H7 (cell line): ENCODE measurements at regions not wholly inside any gene's neighbourhood (a gene's known extent, or its start where the extent isn't known, plus 50 kb on each side); places are given as distances from the start of the nearest gene placed in this dataset.

ENCODE experiments used
- DNase-seq: peaks from one replicate; pipeline ENCODE4 v3.0.0; 2012
- H3K27me3 ChIP-seq: 2 replicates; pipeline ENCODE4 v1.6.0; 2011; ENCODE audit warnings: mild to moderate bottlenecking, low read length; ENCODE audit not compliant: control insufficient read depth, insufficient read depth
- H3K36me3 ChIP-seq: replicated peaks from 2 replicates; pipeline ENCODE4 v1.5.1; 2011; ENCODE audit warnings: low read length; ENCODE audit not compliant: control insufficient read depth, insufficient read depth
- H3K4me3 ChIP-seq: 2 replicates; pipeline ENCODE4 v1.5.1; 2011; ENCODE audit warnings: low read depth, mild to moderate bottlenecking, control low read depth, low read length, moderate library complexity; ENCODE audit not compliant: insufficient read depth

DNA sequence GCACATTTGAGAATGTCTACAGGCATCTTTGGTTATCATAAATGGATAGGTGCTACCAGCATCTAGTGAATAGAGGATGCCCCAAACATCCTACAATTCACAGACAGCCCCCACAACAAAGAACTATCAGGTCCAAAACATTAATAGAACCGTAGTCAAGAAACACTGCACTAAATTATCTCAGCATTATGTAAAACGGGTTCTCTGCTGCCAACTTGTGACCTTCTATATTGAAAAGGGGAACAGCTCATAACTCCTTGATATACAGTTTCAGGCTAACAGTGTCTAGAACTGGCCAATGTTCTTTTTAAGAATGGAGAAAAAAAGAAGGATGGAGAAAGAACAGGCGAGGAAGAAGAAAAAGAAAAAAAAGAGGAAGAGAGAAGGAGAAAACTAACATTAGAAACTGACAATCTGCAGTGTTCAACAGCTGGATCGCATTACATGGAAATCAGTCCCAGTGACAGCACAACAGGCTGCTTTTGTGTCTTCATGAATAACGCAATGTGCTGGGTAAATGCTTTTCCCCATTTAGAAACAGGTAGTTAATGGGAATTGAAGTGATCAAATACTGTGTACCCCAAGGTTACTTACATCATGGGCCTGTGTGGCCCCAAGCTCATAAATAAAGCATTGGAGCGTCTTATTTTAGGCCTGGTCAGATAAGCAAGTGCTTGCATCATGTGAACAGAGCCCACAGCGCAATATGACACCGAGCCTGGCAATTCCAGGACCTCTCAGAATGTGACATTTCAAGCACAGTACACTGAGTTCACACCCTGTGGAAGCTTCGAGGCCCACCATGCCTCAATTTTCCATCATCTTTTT is 339.5 kb downstream of the DHX15 start:
- Histone ChIP-seq H3K27me3 (no peaks in the 10 kb centered on the region), H3K4me3 (no peak overlapping the region), H3K36me3 (no peaks in the 10 kb centered on the region)
- peak; percentile 27 for DNase-seq

DNA sequence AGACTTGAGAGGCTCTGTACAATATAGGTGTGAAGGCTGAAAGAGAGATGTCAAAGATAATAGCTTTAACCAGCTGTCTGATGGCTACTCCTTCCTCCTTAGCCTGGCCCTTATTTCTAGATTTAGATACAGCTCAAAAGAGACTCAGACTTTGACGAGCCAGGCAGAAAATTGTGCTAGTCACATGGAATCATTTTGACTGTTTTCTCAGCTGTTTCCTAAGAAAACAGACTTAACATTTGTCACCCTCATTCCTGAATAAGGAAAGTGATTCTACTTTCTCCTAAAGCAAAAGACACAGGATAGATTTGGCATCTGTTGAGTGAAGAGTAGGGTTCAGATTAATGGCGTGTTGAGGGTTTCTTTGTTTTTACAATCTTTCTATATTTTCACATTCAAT is 340.7 kb downstream of the DHX15 start:
- H3K27me3 ChIP-seq, result no peaks in the 10 kb centered on the region
- DNase-seq, result no peak
- H3K4me3 ChIP-seq, result no peak overlapping the region
- H3K36me3 ChIP-seq, result no peaks in the 10 kb centered on the region

DNA sequence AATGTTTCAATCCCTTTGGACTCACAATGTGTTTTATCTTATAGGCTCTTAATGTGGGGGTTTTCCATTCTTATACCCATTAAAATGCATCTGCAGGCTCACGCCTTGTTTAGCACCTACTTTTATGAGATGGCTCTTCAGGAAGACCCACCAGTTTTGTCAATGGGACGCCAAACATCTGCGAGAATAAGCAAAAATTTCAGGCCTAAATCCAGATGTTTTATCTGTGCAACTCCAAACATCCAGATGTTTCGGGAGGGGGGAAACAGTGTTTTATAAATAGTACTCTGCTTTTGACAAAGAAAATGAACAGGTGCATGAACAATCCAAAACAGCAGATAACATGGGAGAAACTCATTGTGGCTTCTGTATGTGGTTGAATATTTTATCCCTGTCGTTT is 342.8 kb downstream of the DHX15 start:
- Histone ChIP-seq H3K36me3 (no peaks in the 10 kb centered on the region), H3K27me3 (no peaks in the 10 kb centered on the region), H3K4me3 (no peak overlapping the region)
- DNase-seq, result no peak

DNA sequence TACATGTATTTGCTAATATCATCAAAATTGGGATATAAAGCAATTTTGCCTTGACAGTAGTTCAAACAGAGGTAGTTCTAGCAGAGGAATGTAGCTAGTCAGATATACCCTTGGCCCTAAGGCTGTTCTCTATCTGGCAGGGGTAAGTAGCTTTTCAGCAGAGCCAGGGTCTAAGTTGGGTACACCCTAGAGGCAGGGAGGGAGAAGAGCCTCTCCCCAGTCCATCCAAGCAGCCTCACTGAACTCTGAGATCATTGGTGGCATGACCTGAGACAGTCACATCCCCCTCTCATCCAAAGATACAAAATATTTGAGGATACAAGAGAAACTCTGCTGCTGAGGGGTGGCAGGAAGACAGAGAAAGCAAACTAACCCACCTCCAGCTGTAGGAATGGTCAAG is 343.7 kb downstream of the DHX15 start:
- no peaks in the 10 kb centered on the region for H3K27me3 ChIP-seq
- DNase-seq, result peak; percentile 49

DNA sequence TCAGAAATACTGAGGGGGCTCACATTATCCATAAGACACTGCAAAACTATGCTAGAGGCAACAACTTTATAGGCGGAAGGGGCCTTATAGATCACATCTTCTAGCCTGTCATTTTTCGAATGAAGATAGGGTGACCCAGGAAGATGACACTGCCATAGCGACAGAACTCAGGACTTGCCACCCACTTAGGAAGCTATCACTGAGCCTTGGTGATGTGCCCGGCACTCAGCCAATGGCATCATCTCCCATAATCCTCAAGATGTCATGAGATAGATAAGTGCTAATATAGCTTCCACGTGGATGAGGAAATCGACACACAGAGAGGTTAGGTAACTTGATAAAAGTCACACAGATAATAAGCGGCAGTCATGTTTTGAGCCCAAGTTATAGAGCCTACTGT is 346.6 kb downstream of the DHX15 start:
- Histone ChIP-seq H3K36me3 (no peaks in the 10 kb centered on the region), H3K27me3 (no peaks in the 10 kb centered on the region), H3K4me3 (no peak overlapping the region)
- no peak for DNase-seq

More for the DNA sequence above, 343.7 kb downstream of the DHX15 start:
- H3K36me3 ChIP-seq, result no peaks in the 10 kb centered on the region
- no peak overlapping the region for H3K4me3 ChIP-seq

DNA sequence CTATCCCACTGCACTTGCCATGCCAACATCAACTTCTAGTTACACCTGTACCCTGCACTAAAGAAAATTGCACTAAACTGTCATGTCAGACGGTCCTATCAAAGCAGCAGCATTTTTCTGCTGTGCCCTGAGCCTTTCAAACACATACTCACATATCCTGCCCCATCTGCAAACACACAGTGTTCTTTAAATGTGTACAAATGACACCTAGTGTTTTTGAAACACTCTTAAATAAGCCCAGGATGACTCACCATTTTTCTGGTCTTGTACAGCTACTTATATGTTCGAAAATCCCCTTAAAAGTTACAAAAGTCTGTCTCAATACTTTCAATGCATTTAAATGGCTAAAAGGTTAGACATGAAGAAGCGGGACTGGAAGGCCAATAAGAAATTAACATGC is 346.7 kb upstream of the PPARGC1A start:
- Histone ChIP-seq H3K4me3 (no peak overlapping the region), H3K27me3 (no peaks in the 10 kb centered on the region), H3K36me3 (no peaks in the 10 kb centered on the region)
- no peak for DNase-seq

DNA sequence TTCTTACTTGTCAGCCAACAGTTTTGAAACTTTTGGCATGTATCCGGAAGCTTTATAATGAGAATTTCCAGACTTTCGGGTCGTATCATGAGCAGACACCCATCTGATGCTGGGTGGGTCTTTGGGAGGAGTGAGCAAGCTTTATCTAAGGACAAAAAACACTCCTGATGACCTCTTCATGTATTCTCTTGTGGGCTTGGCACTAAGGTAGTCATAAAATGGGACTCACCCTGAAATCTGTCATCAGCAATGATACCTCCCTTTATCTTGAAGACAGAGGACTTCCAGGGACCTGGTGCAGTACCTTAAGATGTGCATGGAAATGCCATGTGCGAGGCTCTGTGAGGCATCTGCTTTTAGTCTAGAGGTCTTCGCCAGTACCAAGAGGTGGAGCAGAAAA is 346.3 kb upstream of the PPARGC1A start:
- Histone ChIP-seq H3K36me3 (no peaks in the 10 kb centered on the region), H3K4me3 (no peak overlapping the region), H3K27me3 (no peaks in the 10 kb centered on the region)
- DNase-seq, result no peak

DNA sequence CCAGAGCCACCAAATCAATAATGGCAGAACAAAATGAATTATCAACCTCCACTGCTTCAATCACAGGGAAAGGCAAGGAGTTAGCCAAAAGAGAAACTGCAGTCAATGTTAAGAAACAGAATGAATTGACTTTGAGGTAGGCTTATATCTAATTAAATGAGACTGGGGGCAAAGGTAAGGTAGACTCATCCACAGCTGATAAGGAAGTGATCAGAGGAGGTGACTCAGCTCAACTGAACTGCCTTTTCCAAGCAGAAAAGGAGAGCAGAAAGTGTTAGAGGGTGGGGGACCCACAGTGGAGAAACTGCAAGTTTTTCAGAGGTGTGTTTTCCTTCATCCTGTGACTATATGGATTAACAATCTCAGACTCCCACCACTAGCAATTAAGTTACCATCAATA is 345.8 kb upstream of the PPARGC1A start:
- Histone ChIP-seq H3K27me3 (no peaks in the 10 kb centered on the region), H3K36me3 (no peaks in the 10 kb centered on the region), H3K4me3 (no peak overlapping the region)
- DNase-seq, result no peak

DNA sequence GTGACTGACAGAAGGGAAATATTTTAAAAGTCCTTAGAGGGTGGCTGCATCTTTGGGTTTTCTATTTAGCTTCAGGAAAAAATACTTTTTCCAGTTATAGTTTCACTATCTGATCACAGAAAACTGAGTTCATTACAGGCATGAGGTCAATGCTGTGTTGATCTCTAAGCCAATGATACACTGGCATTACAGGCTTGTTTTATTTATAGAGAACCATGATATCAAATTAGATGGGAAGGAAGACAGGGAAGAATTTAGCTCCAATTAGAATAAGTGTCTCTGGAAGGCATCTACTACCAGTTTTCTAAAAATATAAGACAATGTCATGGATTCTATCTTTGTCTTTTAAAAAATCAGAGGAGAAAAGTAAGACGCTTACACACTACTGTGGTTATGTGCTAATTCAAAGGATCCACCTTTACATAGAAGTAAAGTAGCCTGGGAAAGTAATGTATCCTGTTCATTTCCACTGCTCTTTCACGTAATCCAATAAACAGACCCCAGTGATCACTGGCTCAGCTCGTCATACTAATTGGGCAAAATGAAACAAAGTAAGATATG is 344.5 kb upstream of the PPARGC1A start:
- no peaks in the 10 kb centered on the region for H3K27me3 ChIP-seq
- DNase-seq, result no peak
- H3K4me3 ChIP-seq, result no peak overlapping the region
- no peaks in the 10 kb centered on the region for H3K36me3 ChIP-seq

DNA sequence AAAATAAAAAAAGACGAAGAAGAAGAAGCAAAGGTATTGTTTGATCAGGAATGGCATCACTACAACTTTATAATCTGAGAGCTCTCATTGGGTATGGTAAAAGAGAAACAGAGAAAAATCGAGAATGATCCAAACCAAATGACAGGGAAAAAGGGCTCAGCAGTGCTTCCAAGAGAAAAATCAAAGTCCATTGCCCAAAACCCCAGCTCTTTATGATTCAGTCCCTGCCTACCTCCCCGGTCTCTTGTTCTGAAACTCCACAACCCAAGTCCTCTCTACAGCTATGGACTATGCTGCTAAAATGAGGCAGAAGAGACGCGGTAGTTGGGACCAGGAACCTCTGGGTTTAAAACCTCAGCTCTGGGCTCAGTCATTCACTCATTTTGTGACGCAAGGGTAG is 341.1 kb upstream of the PPARGC1A start:
- Histone ChIP-seq H3K4me3 (no peak overlapping the region), H3K27me3 (no peaks in the 10 kb centered on the region), H3K36me3 (no peaks in the 10 kb centered on the region)
- no peak for DNase-seq

DNA sequence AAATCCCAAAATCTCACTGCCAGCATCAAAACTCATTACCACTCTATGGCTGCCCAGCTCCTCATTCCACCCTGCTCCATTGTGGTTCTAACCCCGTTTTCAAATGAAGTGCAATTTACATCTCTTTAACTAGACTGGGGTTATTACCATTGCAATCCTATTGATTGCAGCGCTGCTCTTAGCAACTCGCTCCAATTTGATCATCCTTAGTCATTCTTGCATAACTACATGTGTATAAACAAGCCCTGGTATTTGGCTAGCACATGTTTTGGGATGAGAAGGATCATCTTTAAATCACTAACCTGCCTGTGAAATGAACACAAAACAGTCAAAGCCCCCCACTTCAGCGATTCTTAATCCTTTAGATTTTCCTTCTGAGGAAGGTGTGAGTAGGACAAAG is 340.1 kb upstream of the PPARGC1A start:
- H3K4me3 ChIP-seq, result no peak overlapping the region

DNA sequence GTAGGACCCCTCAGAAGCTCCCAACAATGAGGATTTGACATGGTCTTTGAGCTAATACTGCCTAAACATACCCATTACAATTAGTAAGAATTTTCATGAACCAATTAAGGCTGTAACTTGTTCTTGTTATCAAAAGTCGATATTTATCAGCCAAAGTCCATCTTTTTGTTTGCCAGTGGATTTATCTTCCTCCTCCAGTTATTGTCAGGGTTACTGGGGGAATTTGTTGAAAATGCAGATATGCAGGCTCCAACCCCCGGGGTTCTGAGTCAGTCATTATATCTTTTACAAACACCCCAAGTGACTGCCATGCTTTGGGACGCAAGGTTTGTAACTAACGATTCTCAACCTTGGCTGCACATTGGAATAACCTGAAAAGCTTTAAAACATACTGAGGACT is 338.8 kb upstream of the PPARGC1A start:
- H3K27me3 ChIP-seq, result no peaks in the 10 kb centered on the region
- H3K4me3 ChIP-seq, result no peak overlapping the region
- DNase-seq, result no peak
- no peaks in the 10 kb centered on the region for H3K36me3 ChIP-seq

More for the DNA sequence above, 340.1 kb upstream of the PPARGC1A start:
- no peaks in the 10 kb centered on the region for H3K27me3 ChIP-seq
- DNase-seq, result no peak
- H3K36me3 ChIP-seq, result no peaks in the 10 kb centered on the region

DNA sequence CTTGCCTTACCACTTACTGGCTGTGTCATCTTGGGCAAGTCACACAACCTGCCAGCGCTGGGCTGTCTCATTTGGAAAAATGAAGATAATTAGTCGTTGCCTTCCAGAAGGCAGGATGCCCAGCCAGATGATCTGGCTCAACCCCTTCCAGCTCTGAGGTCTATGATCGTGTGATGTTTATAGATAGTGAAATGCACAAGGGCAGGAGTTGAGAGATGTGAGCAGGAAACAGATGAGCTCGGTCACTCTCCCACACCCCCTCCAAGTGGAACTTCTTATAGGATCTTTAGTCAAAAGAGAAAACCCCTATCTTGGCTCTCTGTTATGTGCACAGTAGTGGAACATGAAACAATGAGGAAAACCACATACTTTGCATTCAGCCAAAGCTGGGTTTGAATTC is 336.8 kb upstream of the PPARGC1A start:
- Histone ChIP-seq H3K36me3 (no peaks in the 10 kb centered on the region), H3K27me3 (no peaks in the 10 kb centered on the region), H3K4me3 (no peak overlapping the region)
- no peak for DNase-seq

DNA sequence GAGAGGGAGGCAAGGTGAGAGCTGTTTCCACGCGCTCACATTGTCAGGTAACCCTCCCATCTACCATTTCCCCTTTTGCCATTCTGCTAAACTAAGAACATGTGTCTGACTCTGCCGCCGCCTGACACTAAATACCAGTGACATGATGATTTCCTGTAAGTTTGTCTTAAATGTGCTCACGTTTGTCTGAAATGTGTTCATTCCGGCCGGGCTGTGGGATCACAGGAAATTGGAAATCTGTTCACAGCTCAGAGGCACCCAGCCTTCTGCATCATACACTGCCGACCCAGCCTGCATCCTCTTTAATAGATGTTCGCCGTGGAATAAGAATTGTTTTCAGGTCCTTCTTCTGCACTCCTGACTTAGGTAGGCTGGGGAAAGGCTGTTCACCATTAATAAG is 336.2 kb upstream of the PPARGC1A start:
- no peaks in the 10 kb centered on the region for H3K36me3 ChIP-seq
- no peaks in the 10 kb centered on the region for H3K27me3 ChIP-seq
- no peak overlapping the region for H3K4me3 ChIP-seq
- no peak for DNase-seq

DNA sequence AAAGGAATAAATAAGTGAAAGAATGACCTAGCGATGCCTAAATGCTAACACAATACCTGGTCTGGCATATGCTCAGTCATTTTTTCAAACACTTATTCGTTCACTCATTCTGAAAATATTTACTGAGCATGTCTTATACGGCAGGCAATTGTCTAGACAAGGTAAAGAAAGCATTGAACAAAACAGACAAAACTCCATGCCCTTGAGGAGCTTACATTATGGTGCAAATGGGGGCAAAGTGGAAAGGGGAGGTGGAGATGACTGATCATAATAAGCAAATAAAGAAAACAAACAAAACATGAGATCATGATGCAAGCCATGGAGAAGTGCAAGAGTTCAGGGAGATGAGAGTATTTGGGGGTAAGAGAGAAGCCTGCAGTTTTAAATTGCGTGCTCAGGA is 334.6 kb upstream of the PPARGC1A start:
- Histone ChIP-seq H3K27me3 (no peaks in the 10 kb centered on the region), H3K4me3 (no peak overlapping the region), H3K36me3 (no peaks in the 10 kb centered on the region)
- DNase-seq, result no peak
